HPDE6-E6E7 (cell line): ENCODE measurements at regions not wholly inside any gene's neighbourhood (a gene's known extent, or its start where the extent isn't known, plus 50 kb on each side); places are given as distances from the start of the nearest gene placed in this dataset.
"Not testable (repeated sequence)": the region's sequence is repeated elsewhere in the genome, so short reads cannot be mapped to it uniquely, and the experiment has no call there.

Experiments
- DNase-seq: peaks from one replicate; pipeline ENCODE4 v3.0.0; 2011; ENCODE audit warnings: missing footprints; ENCODE audit errors: extremely low spot score

GRCh38 chr1:83472066-83472465, 526.9 kb downstream of the TTLL7 start:
- not testable (repeated sequence) for DNase-seq

GRCh38 chr1:83471272-83471671, 527.7 kb downstream of the TTLL7 start:
- not testable (repeated sequence) for DNase-seq

- DNase-seq = not testable (repeated sequence)
Measured at GRCh38 chr1:83468336-83468735, 530.6 kb downstream of the TTLL7 start.

GRCh38 chr1:83457735-83458248, 541.1 kb downstream of the TTLL7 start:
- DNase-seq = not testable (repeated sequence)

- DNase-seq = not testable (repeated sequence)
Measured at GRCh38 chr1:83457281-83457680, 541.7 kb downstream of the TTLL7 start.

- DNase-seq = not testable (repeated sequence)
Measured at GRCh38 chr1:83455753-83456152, 543.2 kb downstream of the TTLL7 start.

- DNase-seq = not testable (repeated sequence)
Measured at GRCh38 chr1:83445873-83446272, 553.1 kb downstream of the TTLL7 start.

GRCh38 chr1:83442412-83442811, 556.5 kb downstream of the TTLL7 start:
- DNase-seq = not testable (repeated sequence)

GRCh38 chr1:83440586-83440985, 558.3 kb downstream of the TTLL7 start:
- not testable (repeated sequence) for DNase-seq

GRCh38 chr1:83440021-83440420, 558.9 kb downstream of the TTLL7 start:
- not testable (repeated sequence) for DNase-seq

- not testable (repeated sequence) for DNase-seq
Measured at GRCh38 chr1:83438316-83438715, 560.6 kb downstream of the TTLL7 start.

GRCh38 chr1:83435336-83435735, 563.6 kb downstream of the TTLL7 start:
- not testable (repeated sequence) for DNase-seq

GRCh38 chr1:83427566-83427965, 571.4 kb downstream of the TTLL7 start:
- not testable (repeated sequence) for DNase-seq

GRCh38 chr1:83423382-83423781, 575.5 kb downstream of the TTLL7 start:
- DNase-seq = not testable (repeated sequence)

GRCh38 chr1:83418558-83418957, 580.4 kb downstream of the TTLL7 start:
- peak; percentile 0 for DNase-seq

- DNase-seq = not testable (repeated sequence)
Measured at GRCh38 chr1:83413839-83414107, 585.2 kb downstream of the TTLL7 start.

GRCh38 chr1:83410746-83411413, 588.1 kb downstream of the TTLL7 start:
- DNase-seq = not testable (repeated sequence)

GRCh38 chr1:83406693-83407371, 592.1 kb downstream of the TTLL7 start:
- not testable (repeated sequence) for DNase-seq

- not testable (repeated sequence) for DNase-seq
Measured at GRCh38 chr1:83405789-83406188, 593.1 kb downstream of the TTLL7 start.

- DNase-seq = not testable (repeated sequence)
Measured at GRCh38 chr1:83403500-83403899, 595.4 kb downstream of the TTLL7 start.

GRCh38 chr1:83401146-83401545, 597.8 kb downstream of the TTLL7 start:
- not testable (repeated sequence) for DNase-seq

- DNase-seq = not testable (repeated sequence)
Measured at GRCh38 chr1:83400173-83400572, 598.8 kb downstream of the TTLL7 start.

- DNase-seq = not testable (repeated sequence)
Measured at GRCh38 chr1:83398125-83398524, 600.8 kb downstream of the TTLL7 start.
